IPS DF 6.9 (cell line): ENCODE measurements at regions not wholly inside any gene's neighbourhood (a gene's known extent, or its start where the extent isn't known, plus 50 kb on each side); places are given as distances from the start of the nearest gene placed in this dataset.
"Not testable (repeated sequence)": the region's sequence is repeated elsewhere in the genome, so short reads cannot be mapped to it uniquely, and the experiment has no call there.

Experiments used
- DNase-seq: peaks from one replicate; pipeline ENCODE4 v3.0.0-alpha.2; 2013; ENCODE audit warnings: low read depth, low spot score
- H3K27ac ChIP-seq: one replicate; pipeline ENCODE4 v1.5.1; 2013; ENCODE audit warnings: low read length, control low read depth
- H3K27me3 ChIP-seq: 2 replicates; pipeline ENCODE4 v1.6.1; 2013; ENCODE audit warnings: mild to moderate bottlenecking, low read length; ENCODE audit not compliant: control insufficient read depth, insufficient read depth
- H3K36me3 ChIP-seq: 2 replicates; pipeline ENCODE4 v1.6.1; 2013; ENCODE audit warnings: low read length; ENCODE audit not compliant: control insufficient read depth, insufficient read depth
- H3K4me1 ChIP-seq: 2 replicates; pipeline ENCODE4 v1.6.1; 2013; ENCODE audit warnings: low read length; ENCODE audit not compliant: control insufficient read depth, insufficient read depth
- H3K4me3 ChIP-seq: 2 replicates; pipeline ENCODE4 v1.5.1; 2013; ENCODE audit warnings: mild to moderate bottlenecking, low read length
- H3K9me3 ChIP-seq: 2 replicates; pipeline ENCODE4 v1.6.1; 2013; ENCODE audit warnings: low read length, inconsistent platforms; ENCODE audit not compliant: control insufficient read depth, insufficient read depth
- WGBS: extraction: QIAGEN DNeasy Blood & Tissue Kit; methylation state at CpG from one replicate; pipeline ENCODE4 v1.1.7; 2013; ENCODE audit warnings: mixed read lengths, missing lambda C conversion rate; ENCODE audit not compliant: insufficient read length, insufficient coverage; 5-methylcytosine and 5-hydroxymethylcytosine counted together

DNA sequence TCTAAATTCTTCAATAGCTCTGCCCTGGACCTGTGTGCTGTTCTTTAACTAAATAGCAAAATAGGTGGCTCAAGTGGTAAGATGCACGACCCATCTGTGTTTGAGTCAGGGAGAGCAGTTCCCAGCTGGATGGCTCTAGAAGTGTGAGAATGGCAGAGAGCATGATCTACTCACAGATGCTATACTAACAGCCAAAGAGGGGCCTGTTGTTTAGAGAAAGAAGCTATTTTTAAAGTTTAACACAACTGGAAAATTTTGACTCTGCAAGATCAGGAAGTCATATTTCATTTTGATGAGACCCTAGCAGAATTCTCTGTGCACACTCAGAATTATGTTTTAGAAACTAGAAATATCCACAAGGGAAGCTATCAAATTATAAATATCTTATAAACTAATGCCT lies 87.4 kb upstream of the PIP4K2A start:
- no peaks in the 10 kb centered on the region for H3K36me3 ChIP-seq
- DNase-seq, result no peak
- no peaks in the 10 kb centered on the region for H3K9me3 ChIP-seq
- no CpG with 5 or more reads among the region's 1 CpG for WGBS
- H3K27ac ChIP-seq, result no peak overlapping the region
- H3K27me3 ChIP-seq, result no peaks in the 10 kb centered on the region
- H3K4me1 ChIP-seq, result peaks cover 1% of the 10 kb centered on the region; the same call in 1 of the 2 replicates
- no peak overlapping the region for H3K4me3 ChIP-seq

DNA sequence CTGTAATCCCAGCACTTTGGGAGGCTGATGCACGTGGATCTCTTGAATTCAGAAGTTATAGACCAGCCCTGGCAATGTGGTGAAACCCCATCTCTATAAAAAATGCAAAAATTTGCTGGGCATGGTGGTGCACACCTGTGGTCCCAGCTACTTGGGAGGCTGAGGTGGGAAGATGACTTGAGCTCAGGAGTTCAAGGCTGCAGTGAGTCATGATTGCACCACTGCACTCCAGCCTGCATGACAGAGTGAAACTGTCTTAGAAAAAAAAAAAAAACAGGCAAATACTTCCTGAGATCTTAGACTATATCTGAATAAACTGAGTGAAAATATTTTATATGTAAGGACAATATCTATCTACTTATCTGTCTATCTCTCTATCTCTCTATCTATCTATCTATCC lies 83.4 kb upstream of the PIP4K2A start:
- not testable (repeated sequence) for H3K9me3 ChIP-seq, H3K4me3 ChIP-seq, H3K4me1 ChIP-seq, DNase-seq, H3K27me3 ChIP-seq, H3K36me3 ChIP-seq, H3K27ac ChIP-seq
- no CpG with 5 or more reads among the region's 1 CpG for WGBS

GRCh38 chr10:22795546-22795945 lies 81.2 kb upstream of the PIP4K2A start:
- DNase-seq, result no peak
- H3K27me3 ChIP-seq, result no peaks in the 10 kb centered on the region
- H3K4me1 ChIP-seq, result no peaks in the 10 kb centered on the region
- WGBS, result no CpG with 5 or more reads among the region's 3 CpGs
- H3K27ac ChIP-seq, result no peak overlapping the region
- no peak overlapping the region for H3K4me3 ChIP-seq
- no peaks in the 10 kb centered on the region for H3K9me3 ChIP-seq
- no peaks in the 10 kb centered on the region for H3K36me3 ChIP-seq

- Histone ChIP-seq H3K36me3 (no peaks in the 10 kb centered on the region), H3K27me3 (no peaks in the 10 kb centered on the region), H3K4me1 (no peaks in the 10 kb centered on the region), H3K9me3 (no peaks in the 10 kb centered on the region), H3K4me3 (no peak overlapping the region), H3K27ac (no peak overlapping the region)
- WGBS, result no CpG with 5 or more reads among the region's 4 CpGs
- no peak for DNase-seq
Measured at GRCh38 chr10:22792161-22792560, 77.8 kb upstream of the PIP4K2A start.

DNA sequence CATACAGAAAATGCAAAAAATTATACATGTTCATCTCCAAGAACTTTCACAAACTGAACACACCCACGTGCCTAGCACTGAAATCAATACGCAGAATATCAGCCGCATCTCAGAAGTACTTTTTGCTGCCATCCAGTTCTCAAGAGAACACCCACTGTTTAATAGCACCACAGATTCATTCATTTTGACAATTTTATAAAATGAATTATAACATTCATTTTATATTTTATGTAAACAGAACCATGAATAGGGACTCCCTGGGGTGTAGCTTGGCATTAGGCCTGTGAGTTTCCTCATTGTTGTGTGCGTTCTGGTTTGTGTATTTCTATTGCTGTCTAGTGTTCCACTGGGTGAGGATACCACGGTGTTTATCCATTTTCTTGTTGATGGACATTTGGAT lies 77.3 kb upstream of the PIP4K2A start:
- no peak overlapping the region for H3K27ac ChIP-seq
- no peak overlapping the region for H3K4me3 ChIP-seq
- no CpG with 5 or more reads among the region's 5 CpGs for WGBS
- H3K9me3 ChIP-seq, result no peaks in the 10 kb centered on the region
- no peaks in the 10 kb centered on the region for H3K27me3 ChIP-seq
- no peaks in the 10 kb centered on the region for H3K36me3 ChIP-seq
- no peaks in the 10 kb centered on the region for H3K4me1 ChIP-seq
- DNase-seq, result no peak

GRCh38 chr10:22784668-22785067 lies 70.3 kb upstream of the PIP4K2A start:
- no CpG with 5 or more reads among the region's 1 CpG for WGBS
- Histone ChIP-seq H3K4me1 (no peaks in the 10 kb centered on the region), H3K36me3 (no peaks in the 10 kb centered on the region), H3K27ac (no peak overlapping the region), H3K9me3 (no peaks in the 10 kb centered on the region), H3K27me3 (no peaks in the 10 kb centered on the region), H3K4me3 (no peak overlapping the region)
- DNase-seq, result no peak

DNA sequence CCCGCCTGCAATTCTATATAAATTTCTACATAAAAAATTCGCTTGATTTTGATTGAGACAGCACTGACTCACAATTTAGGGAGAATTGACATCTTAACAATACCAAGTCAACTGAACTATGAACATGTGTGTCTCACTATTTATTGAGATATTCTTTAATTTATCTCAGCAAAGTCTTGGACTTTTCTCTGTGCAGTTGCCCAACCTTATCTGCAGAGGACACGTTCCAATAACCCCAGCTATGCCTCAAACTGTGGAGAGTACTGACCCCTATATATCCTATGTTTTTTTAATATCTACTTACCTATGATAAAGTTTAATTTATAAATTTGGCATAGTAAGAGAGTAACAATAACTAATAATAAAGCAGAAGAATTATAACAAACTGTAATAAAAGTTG lies 69.4 kb upstream of the PIP4K2A start:
- Histone ChIP-seq H3K27ac (no peak overlapping the region), H3K4me3 (no peak overlapping the region), H3K27me3 (no peaks in the 10 kb centered on the region), H3K4me1 (no peaks in the 10 kb centered on the region), H3K9me3 (no peaks in the 10 kb centered on the region), H3K36me3 (no peaks in the 10 kb centered on the region)
- WGBS, result no CpG with 5 or more reads among the region's 3 CpGs
- DNase-seq, result no peak

GRCh38 chr10:22780474-22780885 lies 66.1 kb upstream of the PIP4K2A start:
- H3K36me3 ChIP-seq, result no peaks in the 10 kb centered on the region
- WGBS, result no CpG with 5 or more reads among the region's 5 CpGs
- DNase-seq, result no peak
- H3K27me3 ChIP-seq, result no peaks in the 10 kb centered on the region
- no peaks in the 10 kb centered on the region for H3K4me1 ChIP-seq
- H3K9me3 ChIP-seq, result no peaks in the 10 kb centered on the region
- no peak overlapping the region for H3K4me3 ChIP-seq
- H3K27ac ChIP-seq, result no peak overlapping the region

DNA sequence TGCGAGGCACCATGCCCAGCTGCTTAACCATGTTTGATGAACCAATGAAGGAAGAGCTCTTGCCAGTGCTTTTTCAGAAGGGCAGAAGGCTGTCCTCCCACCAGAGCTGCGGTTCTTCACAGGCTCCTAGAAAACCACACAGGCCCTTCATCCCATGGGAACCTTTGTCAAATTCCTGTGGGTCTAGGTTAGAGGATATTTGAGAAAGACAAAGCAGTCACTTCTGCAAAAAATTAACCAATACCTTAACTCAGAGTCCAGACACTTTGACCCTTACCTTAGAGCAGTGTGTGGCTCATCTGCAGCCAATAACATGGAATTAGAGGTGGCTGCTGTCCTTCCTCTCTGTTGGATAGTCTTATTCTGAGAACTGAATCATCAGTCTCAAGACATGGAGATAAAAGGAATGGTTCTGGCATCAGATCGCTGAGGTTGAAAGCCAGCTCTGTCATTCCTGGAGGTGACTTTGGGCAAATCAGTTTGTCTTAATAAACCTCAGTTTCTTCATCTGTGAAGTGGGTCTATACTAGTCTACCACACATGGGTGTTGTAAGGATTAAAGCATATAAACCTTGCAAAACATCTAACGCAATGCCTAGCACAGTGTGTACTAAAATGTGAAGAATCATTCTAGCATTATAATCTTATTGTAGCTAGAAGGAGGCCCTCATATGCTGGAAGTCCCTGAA lies 65.1 kb upstream of the PIP4K2A start:
- no peaks in the 10 kb centered on the region for H3K36me3 ChIP-seq
- H3K27ac ChIP-seq, result no peak overlapping the region
- H3K9me3 ChIP-seq, result no peaks in the 10 kb centered on the region
- no peak overlapping the region for H3K4me3 ChIP-seq
- DNase-seq, result no peak
- WGBS, result no CpG with 5 or more reads among the region's 4 CpGs
- no peaks in the 10 kb centered on the region for H3K4me1 ChIP-seq
- no peaks in the 10 kb centered on the region for H3K27me3 ChIP-seq

GRCh38 chr10:22774102-22774501 lies 59.7 kb upstream of the PIP4K2A start:
- Histone ChIP-seq H3K27ac (no peak overlapping the region), H3K4me3 (no peak overlapping the region), H3K9me3 (no peaks in the 10 kb centered on the region), H3K4me1 (no peaks in the 10 kb centered on the region), H3K27me3 (no peaks in the 10 kb centered on the region), H3K36me3 (no peaks in the 10 kb centered on the region)
- WGBS, result no CpG with 5 or more reads among the region's 1 CpG
- no peak for DNase-seq

DNA sequence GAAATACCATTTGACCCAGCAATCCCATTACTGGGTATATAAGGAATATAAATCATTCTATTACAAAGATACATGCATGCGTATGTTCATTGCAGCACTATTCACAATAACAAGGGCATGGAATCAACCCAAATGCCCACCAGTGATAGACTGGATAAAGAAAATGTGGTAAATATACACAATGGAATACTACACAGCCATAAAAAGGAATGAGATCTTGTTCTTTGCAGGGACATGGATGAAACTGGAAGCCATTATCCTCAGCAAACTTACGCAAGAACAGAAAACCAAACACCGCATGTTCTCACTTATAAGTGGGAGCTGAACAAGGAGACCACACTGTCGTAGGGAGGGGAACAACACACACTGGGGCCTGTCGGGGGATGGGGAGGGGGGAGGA lies 57.3 kb upstream of the PIP4K2A start:
- DNase-seq, H3K9me3 ChIP-seq, H3K27me3 ChIP-seq, H3K27ac ChIP-seq, H3K4me3 ChIP-seq, H3K36me3 ChIP-seq, H3K4me1 ChIP-seq: not testable (repeated sequence)
- WGBS, result no CpG with 5 or more reads among the region's 5 CpGs
